Astrocyte (in vitro differentiated cells and primary cell): ENCODE measurements at regions not wholly inside any gene's neighbourhood (a gene's known extent, or its start where the extent isn't known, plus 50 kb on each side); places are given as distances from the start of the nearest gene placed in this dataset.

Source experiments
- DNase-seq: peaks from one replicate; pipeline ENCODE4 v3.0.0-alpha.2; 2010; ENCODE audit warnings: low read depth
- FAIRE-seq: peaks from 2 replicates; lab custom pipeline; 2011; peaks lifted over from hg19 to GRCh38; lab: Jason Lieb, UNC
- H2AFZ ChIP-seq: 2 replicates; pipeline ENCODE4 v1.6.0; 2012; ENCODE audit warnings: low read depth, low read length, inconsistent platforms
- H3K27ac ChIP-seq: 2 replicates; pipeline ENCODE4 v1.5.1; 2011; ENCODE audit warnings: low read depth, low read length, inconsistent platforms
- H3K27me3 ChIP-seq: 2 replicates; pipeline ENCODE4 v1.6.0; 2011; ENCODE audit warnings: low read length, inconsistent platforms; ENCODE audit not compliant: insufficient read depth
- H3K36me3 ChIP-seq: 2 replicates; pipeline ENCODE4 v1.5.1; 2011; ENCODE audit warnings: low read length, inconsistent platforms; ENCODE audit not compliant: insufficient read depth
- H3K4me1 ChIP-seq: 2 replicates; pipeline ENCODE4 v1.5.1; 2011; ENCODE audit warnings: low read length, inconsistent platforms; ENCODE audit not compliant: insufficient read depth
- H3K4me2 ChIP-seq: 2 replicates; pipeline ENCODE4 v1.6.0; 2012; ENCODE audit warnings: low read length, inconsistent platforms
- H3K4me3 ChIP-seq: 2 replicates; pipeline ENCODE4 v1.5.1; 2011; ENCODE audit warnings: low read depth, mild to moderate bottlenecking, low read length, inconsistent platforms; ENCODE audit not compliant: insufficient read depth
- H3K79me2 ChIP-seq: 2 replicates; pipeline ENCODE4 v1.6.0; 2012; ENCODE audit warnings: mild to moderate bottlenecking, low read length, inconsistent platforms; ENCODE audit not compliant: insufficient read depth
- H3K9ac ChIP-seq: 2 replicates; pipeline ENCODE4 v1.6.0; 2012; ENCODE audit warnings: mild to moderate bottlenecking, low read length, inconsistent platforms
- H3K9me3 ChIP-seq: 2 replicates; pipeline ENCODE4 v1.5.1; 2012; ENCODE audit warnings: low read depth, mild to moderate bottlenecking, low read length, inconsistent platforms; ENCODE audit not compliant: insufficient read depth
- H4K20me1 ChIP-seq: 2 replicates; pipeline ENCODE4 v1.6.0; 2012; ENCODE audit warnings: low read length, inconsistent platforms; ENCODE audit not compliant: insufficient read depth
- H3K27ac Mint-ChIP-seq: one replicate; pipeline ENCODE4 v1.8.0; 2021; ENCODE audit warnings: mild to moderate bottlenecking, mixed read lengths; ENCODE audit not compliant: unreplicated experiment
- H3K27me3 Mint-ChIP-seq: one replicate; pipeline ENCODE4 v1.8.0; 2021; ENCODE audit warnings: low read depth, mixed read lengths; ENCODE audit not compliant: unreplicated experiment
- H3K36me3 Mint-ChIP-seq: one replicate; pipeline ENCODE4 v1.8.0; 2021; ENCODE audit warnings: low read depth, mixed read lengths; ENCODE audit not compliant: unreplicated experiment
- H3K4me1 Mint-ChIP-seq: one replicate; pipeline ENCODE4 v1.8.0; 2021; ENCODE audit warnings: low read depth, mixed read lengths; ENCODE audit not compliant: unreplicated experiment
- H3K4me3 Mint-ChIP-seq: one replicate; pipeline ENCODE4 v1.8.0; 2021; ENCODE audit warnings: mild to moderate bottlenecking, moderate library complexity, mixed read lengths; ENCODE audit not compliant: unreplicated experiment
- H3K9me3 Mint-ChIP-seq: one replicate; pipeline ENCODE4 v1.8.0; 2021; ENCODE audit warnings: mild to moderate bottlenecking, mixed read lengths; ENCODE audit not compliant: unreplicated experiment
- EZH2 ChIP-seq: IDR thresholded peaks from 2 replicates; pipeline ENCODE4 v1.6.1; 2012; ENCODE audit warnings: mild to moderate bottlenecking, low read length, inconsistent platforms; ENCODE audit not compliant: insufficient read depth
- TF ChIP-seq, protein P1 (sequence below): IDR thresholded peaks from 2 replicates; pipeline ENCODE4 v1.5.1; 2011; ENCODE audit warnings: low read depth, mild to moderate bottlenecking, inconsistent platforms, low read length, moderate library complexity; ENCODE audit not compliant: insufficient read depth

DNA sequence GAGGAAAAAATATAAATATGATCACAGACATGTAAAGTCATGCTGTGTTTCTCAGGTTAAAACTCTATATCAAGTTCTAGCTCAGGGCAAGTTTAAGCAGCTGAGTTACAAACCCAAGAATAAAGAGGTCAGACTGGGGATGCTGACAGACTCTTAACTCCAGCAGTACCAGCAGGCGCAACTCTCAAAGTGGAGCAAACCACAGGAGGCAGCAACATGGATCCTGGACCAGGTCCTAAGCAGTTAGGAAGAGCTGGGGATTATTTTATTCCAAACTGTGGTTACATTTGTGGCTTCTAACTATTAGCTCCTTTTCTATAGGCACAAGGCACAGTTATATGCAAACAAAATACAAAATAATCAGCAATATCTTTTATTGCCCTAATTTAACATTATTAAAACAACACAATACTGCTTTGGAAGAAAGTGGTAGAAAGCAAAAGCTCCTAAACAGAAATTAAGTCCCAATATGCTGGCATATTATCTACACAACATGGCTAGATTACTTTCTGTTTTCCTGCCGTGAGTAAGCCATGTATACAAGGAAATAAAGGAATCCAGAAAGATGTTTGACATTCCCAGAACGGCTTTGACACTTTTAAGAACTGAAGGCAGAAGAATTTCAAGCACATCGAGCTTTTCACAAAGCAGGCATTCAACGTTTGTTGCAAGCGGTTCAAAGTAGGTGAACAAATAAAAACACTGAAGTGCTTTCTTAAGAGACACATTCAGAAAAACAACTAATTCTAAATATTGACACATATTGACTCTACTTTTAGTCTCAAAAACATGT lies 378.8 kb upstream of the ZNF608 start:
- Histone ChIP-seq H3K9me3 (no peaks in the 10 kb centered on the region), H3K36me3 (no peaks in the 10 kb centered on the region), H3K4me2 (peak overlapping the region; percentile 61), H3K9ac (no peak overlapping the region), H3K27me3 (no peaks in the 10 kb centered on the region), H3K4me3 (no peak overlapping the region), H3K27ac (peak overlapping the region; percentile 1), H4K20me1 (no peaks in the 10 kb centered on the region), H2AFZ (no peak overlapping the region), H3K79me2 (no peaks in the 10 kb centered on the region), H3K4me1 (no peaks in the 10 kb centered on the region)
- peaks cover 11% of the 10 kb centered on the region for H3K4me1 Mint-ChIP-seq
- no peaks in the 10 kb centered on the region for H3K36me3 Mint-ChIP-seq
- no peaks in the 10 kb centered on the region for H3K27me3 Mint-ChIP-seq
- DNase-seq = no peak
- peak; percentile 85 for FAIRE-seq
- peak overlapping the region; percentile 8 for H3K27ac Mint-ChIP-seq
- H3K9me3 Mint-ChIP-seq = peaks cover 2% of the 10 kb centered on the region
- H3K4me3 Mint-ChIP-seq = no peak overlapping the region
- TF ChIP-seq EZH2 = no peak
- TF ChIP-seq, protein P1, sequence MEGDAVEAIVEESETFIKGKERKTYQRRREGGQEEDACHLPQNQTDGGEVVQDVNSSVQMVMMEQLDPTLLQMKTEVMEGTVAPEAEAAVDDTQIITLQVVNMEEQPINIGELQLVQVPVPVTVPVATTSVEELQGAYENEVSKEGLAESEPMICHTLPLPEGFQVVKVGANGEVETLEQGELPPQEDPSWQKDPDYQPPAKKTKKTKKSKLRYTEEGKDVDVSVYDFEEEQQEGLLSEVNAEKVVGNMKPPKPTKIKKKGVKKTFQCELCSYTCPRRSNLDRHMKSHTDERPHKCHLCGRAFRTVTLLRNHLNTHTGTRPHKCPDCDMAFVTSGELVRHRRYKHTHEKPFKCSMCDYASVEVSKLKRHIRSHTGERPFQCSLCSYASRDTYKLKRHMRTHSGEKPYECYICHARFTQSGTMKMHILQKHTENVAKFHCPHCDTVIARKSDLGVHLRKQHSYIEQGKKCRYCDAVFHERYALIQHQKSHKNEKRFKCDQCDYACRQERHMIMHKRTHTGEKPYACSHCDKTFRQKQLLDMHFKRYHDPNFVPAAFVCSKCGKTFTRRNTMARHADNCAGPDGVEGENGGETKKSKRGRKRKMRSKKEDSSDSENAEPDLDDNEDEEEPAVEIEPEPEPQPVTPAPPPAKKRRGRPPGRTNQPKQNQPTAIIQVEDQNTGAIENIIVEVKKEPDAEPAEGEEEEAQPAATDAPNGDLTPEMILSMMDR = no peak

DNA sequence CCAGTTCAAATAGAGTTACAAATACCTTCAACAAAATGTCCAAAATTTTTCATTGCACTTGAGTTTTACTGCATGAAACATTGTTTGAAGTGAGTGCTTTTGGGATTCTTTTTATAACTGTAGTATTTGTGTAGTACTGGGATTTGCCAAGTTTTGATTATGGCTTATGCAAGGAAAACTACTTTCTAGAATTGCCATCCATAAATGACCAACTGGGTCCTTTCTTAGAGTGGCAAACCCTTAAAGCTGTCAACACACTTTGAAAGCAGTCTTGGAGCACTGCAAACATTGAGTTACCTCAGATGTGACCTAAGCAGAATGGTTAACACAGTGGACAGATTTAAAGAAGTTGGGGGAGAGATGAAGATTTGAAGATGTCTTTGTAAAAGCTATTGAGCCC lies 379.6 kb upstream of the ZNF608 start:
- Histone ChIP-seq H3K36me3 (no peaks in the 10 kb centered on the region), H3K4me2 (no peak overlapping the region), H2AFZ (no peak overlapping the region), H3K4me3 (no peak overlapping the region), H3K27ac (no peak overlapping the region), H3K4me1 (no peaks in the 10 kb centered on the region), H3K9me3 (no peaks in the 10 kb centered on the region), H3K79me2 (no peaks in the 10 kb centered on the region), H4K20me1 (no peaks in the 10 kb centered on the region), H3K27me3 (no peaks in the 10 kb centered on the region), H3K9ac (no peak overlapping the region)
- Mint-ChIP-seq H3K9me3 (peaks cover 2% of the 10 kb centered on the region), H3K27ac (no peak overlapping the region), H3K4me1 (peaks cover 11% of the 10 kb centered on the region), H3K27me3 (no peaks in the 10 kb centered on the region), H3K4me3 (no peak overlapping the region), H3K36me3 (no peaks in the 10 kb centered on the region)
- FAIRE-seq (no peak), DNase-seq (no peak)
- TF ChIP-seq, protein P1 = no peak
- TF ChIP-seq EZH2 = no peak
